Lower leg skin (tissue), 3 donors: ENCODE measurements at regions not wholly inside any gene's neighbourhood (a gene's known extent, or its start where the extent isn't known, plus 50 kb on each side); places are given as distances from the start of the nearest gene placed in this dataset.

Experiments used
- POLR2A ChIP-seq, 2 donors: fragments of 450-650 bp; IDR thresholded peaks; one replicate each; pipeline ENCODE4 v1.6.1; 2016 to 2017; ENCODE audit warnings: antibody characterized with exemption in 2 of 2, mild to moderate bottlenecking in 1 of 2, moderate library complexity in 1 of 2
- TF ChIP-seq, protein P1 (sequence below), 3 donors: fragments of 450-650 bp; IDR thresholded peaks; one replicate each; pipeline ENCODE4 v1.5.1; 2016; ENCODE audit warnings: antibody characterized with exemption in 3 of 3, mild to moderate bottlenecking in 3 of 3, moderate library complexity in 2 of 3

DNA sequence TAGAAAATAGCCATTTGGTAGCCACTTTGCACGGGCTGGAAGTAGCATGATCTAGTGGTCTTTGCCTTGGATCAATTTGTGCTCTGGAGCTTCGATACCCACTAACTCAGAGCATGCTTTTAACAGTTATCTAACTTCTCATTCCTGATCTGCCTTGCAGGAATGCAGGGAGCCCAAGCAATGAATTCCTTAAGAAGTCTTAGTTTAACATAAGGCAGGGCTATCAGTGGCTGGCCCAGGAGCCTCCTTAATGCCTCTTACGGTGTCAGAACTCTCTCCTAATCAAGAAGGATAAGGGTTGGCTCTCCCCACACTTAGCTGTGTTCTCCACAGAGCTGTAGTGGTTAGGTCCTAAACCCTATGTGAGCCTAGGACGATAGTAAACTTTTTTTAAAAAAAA, 95.8 kb upstream of the TBCA start:
- TF ChIP-seq POLR2A (IDR thresholded peaks at IDR 0.05): no peak
- TF ChIP-seq, protein P1, sequence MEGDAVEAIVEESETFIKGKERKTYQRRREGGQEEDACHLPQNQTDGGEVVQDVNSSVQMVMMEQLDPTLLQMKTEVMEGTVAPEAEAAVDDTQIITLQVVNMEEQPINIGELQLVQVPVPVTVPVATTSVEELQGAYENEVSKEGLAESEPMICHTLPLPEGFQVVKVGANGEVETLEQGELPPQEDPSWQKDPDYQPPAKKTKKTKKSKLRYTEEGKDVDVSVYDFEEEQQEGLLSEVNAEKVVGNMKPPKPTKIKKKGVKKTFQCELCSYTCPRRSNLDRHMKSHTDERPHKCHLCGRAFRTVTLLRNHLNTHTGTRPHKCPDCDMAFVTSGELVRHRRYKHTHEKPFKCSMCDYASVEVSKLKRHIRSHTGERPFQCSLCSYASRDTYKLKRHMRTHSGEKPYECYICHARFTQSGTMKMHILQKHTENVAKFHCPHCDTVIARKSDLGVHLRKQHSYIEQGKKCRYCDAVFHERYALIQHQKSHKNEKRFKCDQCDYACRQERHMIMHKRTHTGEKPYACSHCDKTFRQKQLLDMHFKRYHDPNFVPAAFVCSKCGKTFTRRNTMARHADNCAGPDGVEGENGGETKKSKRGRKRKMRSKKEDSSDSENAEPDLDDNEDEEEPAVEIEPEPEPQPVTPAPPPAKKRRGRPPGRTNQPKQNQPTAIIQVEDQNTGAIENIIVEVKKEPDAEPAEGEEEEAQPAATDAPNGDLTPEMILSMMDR (IDR thresholded peaks at IDR 0.05): no peak
